ENCODE measurements at regions not wholly inside any gene's neighbourhood (a gene's known extent, or its start where the extent isn't known, plus 50 kb on each side); places are given as distances from the start of the nearest gene placed in this dataset.

- TF ChIP-seq POLR2A (IDR thresholded peaks at IDR 0.05; ENCODE audit: extremely low read depth, insufficient read length), result no peak
- no peak for TF ChIP-seq CTCF (IDR thresholded peaks at IDR 0.05; ENCODE audit: low read depth, low read length)
- TF ChIP-seq MYC (IDR thresholded peaks at IDR 0.05; ENCODE audit: low read depth, low read length), result no peak
- TF ChIP-seq MAX (IDR thresholded peaks at IDR 0.05; ENCODE audit: low read depth, low read length), result no peak
These were observed 762.5 kb upstream of the GRIA3 start for GRCh38 chrX:122421434-122422121.

Measured in NB4 (cell line).